Heart left ventricle (tissue), 16 donors: ENCODE measurements at regions not wholly inside any gene's neighbourhood (a gene's known extent, or its start where the extent isn't known, plus 50 kb on each side); places are given as distances from the start of the nearest gene placed in this dataset.

Experiments
- ATAC-seq, 4 donors: fragments of 200-7000 bp; cut with Tn5 transposase; one replicate each; pipeline ENCODE4 v1.9.1; 2020 to 2022; ENCODE audit warnings: moderate library complexity in 4 of 4, mild to moderate bottlenecking in 3 of 4, moderate number of reproducible peaks in 1 of 4
- DNase-seq, 5 donors: peaks; one replicate each; pipeline ENCODE4 v3.0.0-alpha.2; 2020
- H3K27ac ChIP-seq, 12 donors: fragments of 200-600 bp; sonication (generic) in 4 of 12; one replicate each; pipeline versions ENCODE4 v1.5.0 to v1.8.0; 2016 to 2022; ENCODE audit warnings: mild to moderate bottlenecking in 2 of 12
- H3K27me3 ChIP-seq, 9 donors: fragments of 200-600 bp; sonication (generic) in 2 of 9; one replicate each; pipeline versions ENCODE4 v1.5.1 to v1.8.0; 2016 to 2022; ENCODE audit warnings: mild to moderate bottlenecking in 3 of 9
- H3K36me3 ChIP-seq, 9 donors: fragments of 200-600 bp; sonication (generic) in 2 of 9; one replicate each; pipeline versions ENCODE4 v1.5.0 to v1.8.0; 2018 to 2022; ENCODE audit warnings: mild to moderate bottlenecking in 2 of 9
- H3K4me1 ChIP-seq, 12 donors: fragments of 200-600 bp; sonication (generic) in 4 of 12; one replicate each; pipeline versions ENCODE4 v1.5.0 to v1.8.0; 2016 to 2022; ENCODE audit warnings: mild to moderate bottlenecking in 3 of 12
- H3K4me3 ChIP-seq, 12 donors: fragments of 200-600 bp; sonication (generic) in 4 of 12; one replicate each; pipeline versions ENCODE4 v1.5.0 to v1.8.0; 2017 to 2022; ENCODE audit warnings: mild to moderate bottlenecking in 9 of 12, moderate library complexity in 4 of 12
- H3K9me3 ChIP-seq, 12 donors: fragments of 200-600 bp; sonication (generic) in 4 of 12; one replicate each; pipeline versions ENCODE4 v1.5.0 to v1.8.0; 2016 to 2022; ENCODE audit warnings: mild to moderate bottlenecking in 1 of 12
- POLR2A ChIP-seq, 2 donors: fragments of 450-650 bp; IDR thresholded peaks; one replicate each; pipeline ENCODE4 v1.6.1; 2017; ENCODE audit warnings: antibody characterized with exemption in 2 of 2, mild to moderate bottlenecking in 2 of 2, moderate library complexity in 2 of 2
- WGBS, 4 donors: extraction: QIAGEN DNeasy Blood & Tissue Kit in 2 of 4; methylation state at CpG; one replicate each; pipeline versions ENCODE4 v1.1.5 to v1.1.7; 2013 to 2018; 5-methylcytosine and 5-hydroxymethylcytosine counted together
- intact Hi-C, 10 donors: fragments of 100-400 bp; cut with DNase I; formaldehyde crosslinking; loops; one replicate each; pipeline versions ENCODE4 v1.11.1 to v1.14.2; 2022
- TF ChIP-seq, protein P1 (sequence below), 12 donors: fragments of 200-600 bp; sonication (generic) in 4 of 12; IDR thresholded peaks; one replicate each; pipeline versions ENCODE4 v1.5.0 to v1.8.0; 2018 to 2022; ENCODE audit warnings: antibody characterized with exemption in 12 of 12, mild to moderate bottlenecking in 5 of 12
- donor health status: ischemic (EF 13 %, LVEDD 7.1; RV severe dilation, severe dysfunction).
- donor health status: healthy with polysubstance abuse.
- donor health status: DM: no; HTN: yes; CAD: no.
- donor health status: DM: no; HTN: no; CAD: no.
- donor health status: ischemic (EF 25% LVEDD 6.9; RV normal size, moderate dysfunction).
- donor health status: ischemic (EF 25% LVEDD 5.7; RV mildly dilated, moderate dysfunction).
- donor health status: healthy.
- donor health status: DM: yes; HTN: yes; CAD: no.
- donor health status: ischemic (EF 35%, LVEDD 5.7; RV mildly dilated, moderate dysfunction).
- donor health status: nonischemic (EF 11% LVEDD 7.7; RV severe dilation, severe dysfunction).
- donor health status: DM: yes; HTN: yes; CAD: no.
- donor health status: PGD.
- donor health status: ischemic (EF 29% LVEDD 5.4; RV normal size, mild dysfunction).
- donor health status: nonischemic (EF 23%, LVEDD 6.1; RV moderate dilation, normal function).

DNA sequence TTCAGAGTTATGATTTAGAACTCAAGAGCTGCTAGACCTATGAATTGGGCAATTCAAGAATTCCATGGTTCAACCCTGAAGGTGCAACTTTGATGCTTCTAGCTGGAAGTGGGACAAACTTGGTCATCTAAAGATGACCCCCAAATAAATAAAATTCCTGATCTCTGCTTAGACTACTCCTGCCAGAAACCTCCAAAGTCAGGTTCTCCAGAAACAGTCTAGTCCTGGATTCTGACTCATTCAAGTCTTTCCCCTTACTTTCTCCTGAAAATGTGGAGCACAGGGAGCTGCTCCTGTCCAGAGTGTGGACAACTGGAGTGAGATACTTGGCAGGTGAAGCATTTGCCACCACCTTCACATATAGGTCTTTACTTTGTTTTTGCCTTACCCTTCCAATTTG is 557.7 kb upstream of the TNP1 start:
- peaks cover 0 to 30% (median 8%) of the 10 kb centered on the region in 12 donors for H3K4me1 ChIP-seq
- H3K9me3 ChIP-seq = peaks cover 0 to 2% (median 0%) of the 10 kb centered on the region in 12 donors
- intact Hi-C loops = no loop called here
- H3K4me3 ChIP-seq = no peak overlapping the region
- TF ChIP-seq, protein P1, sequence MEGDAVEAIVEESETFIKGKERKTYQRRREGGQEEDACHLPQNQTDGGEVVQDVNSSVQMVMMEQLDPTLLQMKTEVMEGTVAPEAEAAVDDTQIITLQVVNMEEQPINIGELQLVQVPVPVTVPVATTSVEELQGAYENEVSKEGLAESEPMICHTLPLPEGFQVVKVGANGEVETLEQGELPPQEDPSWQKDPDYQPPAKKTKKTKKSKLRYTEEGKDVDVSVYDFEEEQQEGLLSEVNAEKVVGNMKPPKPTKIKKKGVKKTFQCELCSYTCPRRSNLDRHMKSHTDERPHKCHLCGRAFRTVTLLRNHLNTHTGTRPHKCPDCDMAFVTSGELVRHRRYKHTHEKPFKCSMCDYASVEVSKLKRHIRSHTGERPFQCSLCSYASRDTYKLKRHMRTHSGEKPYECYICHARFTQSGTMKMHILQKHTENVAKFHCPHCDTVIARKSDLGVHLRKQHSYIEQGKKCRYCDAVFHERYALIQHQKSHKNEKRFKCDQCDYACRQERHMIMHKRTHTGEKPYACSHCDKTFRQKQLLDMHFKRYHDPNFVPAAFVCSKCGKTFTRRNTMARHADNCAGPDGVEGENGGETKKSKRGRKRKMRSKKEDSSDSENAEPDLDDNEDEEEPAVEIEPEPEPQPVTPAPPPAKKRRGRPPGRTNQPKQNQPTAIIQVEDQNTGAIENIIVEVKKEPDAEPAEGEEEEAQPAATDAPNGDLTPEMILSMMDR (IDR thresholded peaks at IDR 0.05) = no peak
- no peak for TF ChIP-seq POLR2A (IDR thresholded peaks at IDR 0.05)
- DNase-seq = no peak
- H3K27ac ChIP-seq = no peak overlapping the region
- H3K27me3 ChIP-seq = no peaks in the 10 kb centered on the region
- no peaks in the 10 kb centered on the region for H3K36me3 ChIP-seq
- no peak for ATAC-seq

DNA sequence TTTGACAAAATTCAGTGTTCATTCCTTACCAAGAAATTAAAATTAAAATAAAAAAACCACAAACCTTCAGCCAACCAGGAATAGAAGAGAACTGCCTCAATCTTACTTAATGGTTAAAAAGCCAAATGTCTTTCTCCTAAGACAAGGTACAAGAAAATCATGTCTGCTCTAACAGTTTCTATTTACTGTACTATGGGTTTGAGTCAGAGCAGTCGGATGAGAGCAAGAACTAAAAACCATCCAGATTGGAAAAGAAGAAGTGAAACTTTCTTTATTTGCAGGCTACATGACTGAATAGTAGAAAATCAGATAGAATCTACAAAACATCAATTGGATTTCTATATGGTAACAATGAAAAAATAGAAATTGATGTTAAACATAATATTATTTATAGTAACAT is 555.5 kb upstream of the TNP1 start:
- no peak for DNase-seq
- ATAC-seq = no peak
- H3K36me3 ChIP-seq = no peaks in the 10 kb centered on the region
- intact Hi-C loops = no loop called here
- 88 to 94% (median 93%) methylated on average over 1 of the region's 1 CpG for WGBS, 4 donors
- no peaks in the 10 kb centered on the region for H3K9me3 ChIP-seq
- no peak for TF ChIP-seq POLR2A (IDR thresholded peaks at IDR 0.05)
- TF ChIP-seq, protein P1 (IDR thresholded peaks at IDR 0.05) = no peak
- H3K4me3 ChIP-seq = no peak overlapping the region
- no peak overlapping the region for H3K27ac ChIP-seq
- H3K4me1 ChIP-seq = peaks cover 0 to 46% (median 20%) of the 10 kb centered on the region in 12 donors
- H3K27me3 ChIP-seq = no peaks in the 10 kb centered on the region

DNA sequence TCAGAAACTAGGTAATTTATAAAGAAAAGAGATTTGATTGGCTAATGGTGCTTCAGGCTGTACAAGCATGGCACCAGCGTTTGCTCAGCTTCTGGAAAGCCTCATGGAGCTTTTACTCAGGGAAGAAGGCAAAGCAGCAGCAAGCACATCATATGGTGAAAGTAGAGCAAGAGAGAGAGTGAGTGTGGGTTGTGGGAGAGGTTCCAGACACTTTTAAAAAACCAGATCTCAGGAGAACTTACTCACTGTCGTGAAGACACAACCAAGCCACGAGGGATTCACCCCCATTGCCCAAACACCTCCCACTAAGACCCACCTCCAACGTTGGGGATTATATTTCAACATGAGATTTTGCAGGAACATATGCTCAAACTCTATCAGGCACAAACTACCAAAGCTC is 554.6 kb upstream of the TNP1 start:
- intact Hi-C loops = no loop called here
- Histone ChIP-seq H3K4me3 (no peak overlapping the region), H3K27ac (peak overlapping the region in 1 of 12 donors; percentile 80), H3K4me1 (peaks cover 0 to 48% (median 20%) of the 10 kb centered on the region in 12 donors), H3K27me3 (no peaks in the 10 kb centered on the region), H3K9me3 (no peaks in the 10 kb centered on the region), H3K36me3 (no peaks in the 10 kb centered on the region)
- ATAC-seq = no peak
- DNase-seq = no peak
- 76 to 85% (median 79%) methylated on average over 4 of the region's 4 CpGs for WGBS, 4 donors
- TF ChIP-seq, protein P1 (IDR thresholded peaks at IDR 0.05) = no peak
- TF ChIP-seq POLR2A (IDR thresholded peaks at IDR 0.05) = no peak

DNA sequence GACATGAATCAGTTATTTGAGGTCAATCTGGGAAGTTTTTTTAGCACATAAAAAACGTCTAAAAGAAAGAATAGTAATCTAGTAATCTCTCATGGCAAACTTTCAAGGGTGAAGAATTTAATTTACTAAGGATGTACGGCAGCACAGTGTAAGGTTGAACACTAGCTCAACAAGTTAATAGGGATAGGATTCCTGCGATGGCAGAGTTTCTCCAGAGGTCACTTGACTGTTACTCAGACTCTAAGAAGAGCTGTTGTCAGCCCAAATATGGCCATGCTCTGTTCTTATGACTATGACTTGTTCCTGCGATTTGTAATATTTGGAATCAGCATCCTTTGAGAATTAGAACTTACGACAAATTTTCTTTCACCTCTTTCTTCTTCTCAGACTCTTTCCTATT is 553.3 kb upstream of the TNP1 start:
- WGBS, 4 donors = 57 to 73% (median 60%) methylated on average over 5 of the region's 5 CpGs

More for the DNA sequence above, 553.3 kb upstream of the TNP1 start:
- DNase-seq (no peak), ATAC-seq (peak; percentile 56 to 74 (median 68))
- no peaks in the 10 kb centered on the region for H3K36me3 ChIP-seq
- TF ChIP-seq, protein P1 (IDR thresholded peaks at IDR 0.05) = no peak
- no peak for TF ChIP-seq POLR2A (IDR thresholded peaks at IDR 0.05)
- peaks cover 0 to 39% (median 20%) of the 10 kb centered on the region in 12 donors for H3K4me1 ChIP-seq
- intact Hi-C loops = no loop called here
- H3K9me3 ChIP-seq = no peaks in the 10 kb centered on the region
- no peaks in the 10 kb centered on the region for H3K27me3 ChIP-seq
- H3K27ac ChIP-seq = peak overlapping the region in 11 of 12 donors; percentile 11 to 80 (median 53)
- no peak overlapping the region for H3K4me3 ChIP-seq
